ENCODE measurements at regions not wholly inside any gene's neighbourhood (a gene's known extent, or its start where the extent isn't known, plus 50 kb on each side); places are given as distances from the start of the nearest gene placed in this dataset.

- CTCF ChIA-PET (ENCODE audit: low intra/inter-chr PET ratio) = no interaction called here
- no TSS peak for BruUV-seq (replicated peaks)
- intact Hi-C loops (cut with micrococcal nuclease) = no loop called here
- TF ChIP-seq RBM34 (IDR thresholded peaks at IDR 0.05; ENCODE audit: borderline replicate concordance, insufficient read depth, low read length) = no peak
- no peak for TF ChIP-seq TRIM24 (IDR thresholded peaks at IDR 0.05)
- Histone ChIP-seq H3K9me3 (replicated peaks; ENCODE audit: control insufficient read depth, insufficient read depth, low read depth, low read length) (no peaks in the 10 kb centered on the region), H3K79me2 (ENCODE audit: control insufficient read depth, insufficient read depth, low read length) (no peaks in the 10 kb centered on the region), H3K27me3 (ENCODE audit: control insufficient read depth in 2 of 2, insufficient read depth in 2 of 2, low read length in 2 of 2) (no peaks in the 10 kb centered on the region), H3K4me2 (ENCODE audit: insufficient read depth, low read length) (no peak overlapping the region), H3K9me1 (ENCODE audit: control insufficient read depth, insufficient read depth, low read length) (no peaks in the 10 kb centered on the region), H3K9ac (ENCODE audit: insufficient read depth in 1 of 2, low read depth in 2 of 2, low read length in 2 of 2) (no peak overlapping the region), H3K36me3 (ENCODE audit: control insufficient read depth, insufficient read depth, low read length) (no peaks in the 10 kb centered on the region), H3K4me1 (replicated peaks in 1 of 2; ENCODE audit: control insufficient read depth in 2 of 2, insufficient read depth in 2 of 2, low read length in 2 of 2) (no peaks in the 10 kb centered on the region; a peak in 1 of 5 replicates), H4K20me1 (replicated peaks; ENCODE audit: control insufficient read depth, insufficient read depth, low read length) (no peaks in the 10 kb centered on the region), H3K4me3 (no peak overlapping the region), H2AFZ (ENCODE audit: low read depth, low read length) (peak overlapping the region; percentile 62), H3K27ac (ENCODE audit: extremely low read depth, low read depth, low read length) (no peak overlapping the region)
- no peak for FAIRE-seq
- in situ Hi-C loops (cut with MboI) = no loop called here
- DNase-seq (ENCODE audit: extremely low read depth in 1 of 4, low spot score in 3 of 4) = no peak
- no peak for ATAC-seq
- 33% methylated on average over 5 of the region's 5 CpGs for WGBS (ENCODE audit: insufficient coverage, low coverage, missing lambda C conversion rate)
- POLR2A ChIA-PET = no interaction called here
Observed at GRCh38 chr3:176655404-176656094, 541.7 kb downstream of the TBL1XR1 start.

- no peaks in the 10 kb centered on the region for H3K9me3 ChIP-seq (replicated peaks; ENCODE audit: control insufficient read depth, insufficient read depth, low read depth, low read length)
- POLR2A ChIA-PET = no interaction called here
- WGBS (ENCODE audit: insufficient coverage, low coverage, missing lambda C conversion rate) = 41% methylated on average over 3 of the region's 3 CpGs
- TF ChIP-seq RHOXF2B (CRISPR knock-in tag; conservative IDR thresholded peaks at IDR 0.05) (no peak), RAD21 (CRISPR knock-in tag; conservative IDR thresholded peaks at IDR 0.05 in 1 of 2, IDR thresholded peaks at IDR 0.05 in 1 of 2) (0 out of 4 replicates have a peak, but pooled peaks of 1 of the 2 experiments have one; percentile 4), PRDM10 (IDR thresholded peaks at IDR 0.05; ENCODE audit: partially characterized antibody) (peak; percentile 59), ZNF184 (CRISPR knock-in tag; IDR thresholded peaks at IDR 0.05) (no peak), ZNF57 (CRISPR knock-in tag; IDR thresholded peaks at IDR 0.05) (no peak), CTCF (IDR thresholded peaks at IDR 0.05 in 2 of 3, conservative IDR thresholded peaks at IDR 0.05 in 1 of 3; ENCODE audit: insufficient read depth in 2 of 3, low read depth in 1 of 3, low read length in 3 of 3) (peak in 2 of 3 experiments; percentile 13 to 18; a peak in 1 of 6 replicates), ZNF778 (CRISPR knock-in tag; IDR thresholded peaks at IDR 0.05) (no peak), NFE2L1 (tag; IDR thresholded peaks at IDR 0.05; ENCODE audit: borderline replicate concordance, low read depth) (no peak)
Observed at GRCh38 chr3:176651622-176652021, 545.7 kb downstream of the TBL1XR1 start.

More at GRCh38 chr3:176651622-176652021, 545.7 kb downstream of the TBL1XR1 start:
- Histone ChIP-seq H3K4me2 (ENCODE audit: insufficient read depth, low read length) (no peak overlapping the region), H3K4me1 (replicated peaks in 1 of 2; ENCODE audit: control insufficient read depth in 2 of 2, insufficient read depth in 2 of 2, low read length in 2 of 2) (no peaks in the 10 kb centered on the region), H3K9ac (ENCODE audit: insufficient read depth in 1 of 2, low read depth in 2 of 2, low read length in 2 of 2) (no peak overlapping the region), H2AFZ (ENCODE audit: low read depth, low read length) (no peak overlapping the region), H4K20me1 (replicated peaks; ENCODE audit: control insufficient read depth, insufficient read depth, low read length) (no peaks in the 10 kb centered on the region), H3K27me3 (ENCODE audit: control insufficient read depth in 2 of 2, insufficient read depth in 2 of 2, low read length in 2 of 2) (no peaks in the 10 kb centered on the region), H3K9me1 (ENCODE audit: control insufficient read depth, insufficient read depth, low read length) (no peaks in the 10 kb centered on the region), H3K27ac (ENCODE audit: extremely low read depth, low read depth, low read length) (no peak overlapping the region), H3K79me2 (ENCODE audit: control insufficient read depth, insufficient read depth, low read length) (no peaks in the 10 kb centered on the region), H3K4me3 (no peak overlapping the region), H3K36me3 (ENCODE audit: control insufficient read depth, insufficient read depth, low read length) (no peaks in the 10 kb centered on the region)
- no peak for FAIRE-seq
- in situ Hi-C loops (cut with MboI) = no loop called here
- intact Hi-C loops (cut with micrococcal nuclease) = no loop called here
- BruUV-seq (replicated peaks) = no TSS peak
- CTCF ChIA-PET (ENCODE audit: low intra/inter-chr PET ratio) = no interaction called here
- peak in 1 of 4 experiments; percentile 7 for DNase-seq (ENCODE audit: extremely low read depth in 1 of 4, low spot score in 3 of 4)
- no peak for ATAC-seq

All from K562 (cell line).